Endothelial cell of umbilical vein (primary cell): ENCODE measurements at regions not wholly inside any gene's neighbourhood (a gene's known extent, or its start where the extent isn't known, plus 50 kb on each side); places are given as distances from the start of the nearest gene placed in this dataset.

Experiments used
- BruUV-seq: library from RNA; stranded (reverse); fragments of 400-500 nt; replicated peaks from 2 replicates; lab custom pipeline; 2021; lab: Mats Ljungman, UMichigan
- CTCF ChIA-PET: fragments of 300-600, 350-600 bp; sonication (Branson Sonifier 250); formaldehyde crosslinking; loops from one replicate; lab custom pipeline; 2021; ENCODE audit warnings: antibody characterized with exemption, inconsistent platforms; lab: Charles Lee
- POLR2A ChIA-PET: fragments of 300-600, 350-600 bp; sonication (Branson Sonifier 250); formaldehyde crosslinking; loops from one replicate; lab custom pipeline; 2021; ENCODE audit warnings: antibody characterized with exemption, inconsistent platforms; lab: Charles Lee
- DNase-seq: peaks from one replicate; pipeline ENCODE4 v3.0.0-alpha.2; 2011; ENCODE audit warnings: low read depth, low spot score
- FAIRE-seq: peaks from 2 replicates; lab custom pipeline; 2011; peaks lifted over from hg19 to GRCh38; lab: Jason Lieb, UNC
- H2AFZ ChIP-seq: 2 replicates; pipeline ENCODE4 v1.6.0; 2012; ENCODE audit warnings: low read depth, low read length, control low read depth, inconsistent platforms
- H3K27ac ChIP-seq: 2 replicates; pipeline ENCODE4 v1.5.1; 2011; ENCODE audit warnings: low read depth, mild to moderate bottlenecking, control low read depth, low read length, moderate library complexity; ENCODE audit not compliant: insufficient read depth
- H3K27me3 ChIP-seq, 2 experiments: 2 replicates each; pipeline versions ENCODE4 v1.6.0 to v1.6.1; 2011; ENCODE audit warnings: low read length in 2 of 2, mixed read lengths in 1 of 2; ENCODE audit not compliant: control insufficient read depth in 2 of 2, insufficient read depth in 2 of 2
- H3K36me3 ChIP-seq, 2 experiments: 2 replicates in 1 of 2; 3 replicates in 1 of 2; pipeline ENCODE4 v1.5.1; 2011; ENCODE audit warnings: low read length in 2 of 2, mild to moderate bottlenecking in 1 of 2, moderate library complexity in 1 of 2; ENCODE audit not compliant: control insufficient read depth in 2 of 2, insufficient read depth in 2 of 2; ENCODE audit errors: extremely low read depth in 1 of 2
- H3K4me1 ChIP-seq: 3 replicates; pipeline ENCODE4 v1.5.1; 2011; ENCODE audit warnings: mild to moderate bottlenecking, low read length; ENCODE audit not compliant: control insufficient read depth, insufficient read depth; ENCODE audit errors: extremely low read depth
- H3K4me2 ChIP-seq: 2 replicates; pipeline ENCODE4 v1.6.1; 2011; ENCODE audit warnings: low read length, control low read depth, mixed read lengths; ENCODE audit not compliant: insufficient read depth
- H3K4me3 ChIP-seq, 3 experiments: fragments of 200-600 bp in 1 of 3; sonication (generic), shearing (Covaris generic) in 1 of 3; replicated peaks in 1 of 3; 2 replicates each; pipeline ENCODE4 v1.5.1; 2011 to 2016; ENCODE audit warnings: control low read depth in 3 of 3, low read length in 3 of 3, mild to moderate bottlenecking in 2 of 3, inconsistent platforms in 1 of 3, low read depth in 1 of 3, moderate library complexity in 1 of 3; ENCODE audit not compliant: insufficient read depth in 1 of 3
- H3K79me2 ChIP-seq: 2 replicates; pipeline ENCODE4 v1.6.0; 2012; ENCODE audit warnings: low read length, inconsistent platforms; ENCODE audit not compliant: control insufficient read depth, insufficient read depth
- H3K9ac ChIP-seq: replicated peaks from 2 replicates; pipeline ENCODE3; 2011; ENCODE audit warnings: low read length, control low read depth; ENCODE audit not compliant: insufficient read depth; ENCODE audit errors: extremely low read depth
- H3K9me1 ChIP-seq: replicated peaks from 3 replicates; pipeline ENCODE4 v1.6.0; 2011; ENCODE audit warnings: mild to moderate bottlenecking, low read length; ENCODE audit not compliant: control insufficient read depth, insufficient read depth; ENCODE audit errors: extremely low read depth
- H3K9me3 ChIP-seq: replicated peaks from 2 replicates; pipeline ENCODE4 v1.5.1; 2012; ENCODE audit warnings: low read length, inconsistent platforms; ENCODE audit not compliant: control insufficient read depth, insufficient read depth
- H4K20me1 ChIP-seq: replicated peaks from 2 replicates; pipeline ENCODE3; 2011; ENCODE audit warnings: mild to moderate bottlenecking, low read length; ENCODE audit not compliant: control insufficient read depth, insufficient read depth; ENCODE audit errors: extremely low read depth
- EZH2 ChIP-seq: IDR thresholded peaks from 2 replicates; pipeline ENCODE4 v1.6.1; 2012; ENCODE audit warnings: borderline replicate concordance, low read depth, mild to moderate bottlenecking, moderate library complexity, low read length, inconsistent platforms; ENCODE audit not compliant: severe bottlenecking
- FOS ChIP-seq: IDR thresholded peaks from 2 replicates; pipeline ENCODE4 v1.6.1; 2011; ENCODE audit warnings: mild to moderate bottlenecking, low read length, moderate library complexity, borderline replicate concordance; ENCODE audit not compliant: insufficient read depth
- GATA2 ChIP-seq: IDR thresholded peaks from 2 replicates; pipeline ENCODE4 v1.7.0; 2011; ENCODE audit warnings: low read depth, mild to moderate bottlenecking, moderate library complexity, mixed read lengths, low read length; ENCODE audit not compliant: insufficient read length, insufficient read depth
- JUN ChIP-seq: IDR thresholded peaks from 2 replicates; pipeline ENCODE4 v1.6.1; 2011; ENCODE audit warnings: borderline replicate concordance, low read depth; ENCODE audit not compliant: insufficient read length, insufficient read depth
- MYC ChIP-seq: IDR thresholded peaks from one replicate; pipeline ENCODE4 v1.6.1; 2011; ENCODE audit warnings: mild to moderate bottlenecking, low read depth, low read length
- POLR2A ChIP-seq: IDR thresholded peaks from 2 replicates; pipeline ENCODE4 v1.6.1; 2012; ENCODE audit warnings: low read depth, mild to moderate bottlenecking, control low read depth, low read length
- POLR2AphosphoS5 ChIP-seq: IDR thresholded peaks from 2 replicates; pipeline ENCODE4 v1.6.1; 2012; ENCODE audit warnings: low read depth, mild to moderate bottlenecking, control low read depth, low read length, moderate library complexity; ENCODE audit not compliant: insufficient read depth
- dilution Hi-C: fragments of 300-500 bp; cut with MboI; formaldehyde crosslinking; loops from one replicate; pipeline ENCODE4 v1.15.0; 2019; ENCODE audit warnings: low sequenced_read_pairs; ENCODE audit not compliant: extremely low pct_ligation_motif_present
- intact Hi-C: fragments of 100-400 bp; cut with micrococcal nuclease; formaldehyde crosslinking; loops from one replicate; pipeline ENCODE4 v1.10.0; 2022
- TF ChIP-seq, protein P1 (sequence below): IDR thresholded peaks from 2 replicates; pipeline ENCODE4 v1.6.1; 2011; ENCODE audit not compliant: insufficient read depth, insufficient read length
- TF ChIP-seq, protein P2 (sequence below), 2 donors: IDR thresholded peaks; 1 replicate in 1 of 2; 2 replicates in 1 of 2; pipeline ENCODE4 v1.5.1; 2011; ENCODE audit warnings: low read length in 2 of 2, mild to moderate bottlenecking in 2 of 2, moderate library complexity in 2 of 2, control low read depth in 1 of 2, inconsistent platforms in 1 of 2, low read depth in 1 of 2; ENCODE audit not compliant: insufficient read depth in 1 of 2; ENCODE audit errors: extremely low read depth in 1 of 2

DNA sequence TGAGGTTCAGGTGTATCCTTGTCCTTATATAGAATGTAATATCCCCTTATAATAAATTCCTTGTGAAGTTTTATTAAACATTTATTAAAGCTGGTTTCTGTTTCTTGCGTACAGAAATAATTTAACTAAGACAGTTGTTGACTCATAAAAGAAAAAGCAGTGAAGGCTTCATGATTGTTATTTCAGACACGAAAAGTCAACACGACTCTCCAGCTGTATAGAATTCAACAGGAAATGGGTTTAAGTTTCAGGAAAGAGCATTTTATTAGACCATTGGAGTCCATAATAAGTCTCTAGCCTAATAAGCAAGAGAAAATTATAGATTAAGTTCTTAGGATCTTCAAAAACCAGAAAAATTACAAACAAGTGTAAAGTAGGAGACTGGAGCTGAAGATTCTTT lies 62.2 kb downstream of the KCNE4 start:
- CTCF ChIA-PET: interaction anchor here (0.6 to 2.6 kb wide), 5 partner anchors 9 to 713 kb away, joined by 3 to 18 read pairs (median 3); no protein-coding TSS in a partner anchor
- dilution Hi-C loops: no loop called here
- intact Hi-C loops: loop anchor here (1.0 to 10.0 kb wide), 5 partner anchors 8 to 750 kb away; no protein-coding TSS in a partner anchor

More for the DNA sequence above, 62.2 kb downstream of the KCNE4 start:
- no peak overlapping the region for H3K4me3 ChIP-seq
- no peaks in the 10 kb centered on the region for H4K20me1 ChIP-seq
- BruUV-seq: no TSS peak
- H3K27ac ChIP-seq: peak overlapping the region; percentile 56
- FAIRE-seq (peak; percentile 77), DNase-seq (peak; percentile 95)
- H3K27me3 ChIP-seq: no peaks in the 10 kb centered on the region
- H3K79me2 ChIP-seq: no peaks in the 10 kb centered on the region
- H3K36me3 ChIP-seq: no peaks in the 10 kb centered on the region
- H2AFZ ChIP-seq: no peak overlapping the region
- peaks cover 18% of the 10 kb centered on the region for H3K4me1 ChIP-seq
- TF ChIP-seq, protein P1, sequence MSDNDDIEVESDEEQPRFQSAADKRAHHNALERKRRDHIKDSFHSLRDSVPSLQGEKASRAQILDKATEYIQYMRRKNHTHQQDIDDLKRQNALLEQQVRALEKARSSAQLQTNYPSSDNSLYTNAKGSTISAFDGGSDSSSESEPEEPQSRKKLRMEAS: no peak
- TF ChIP-seq GATA2 (peak; percentile 11), MYC (no peak), POLR2AphosphoS5 (peak; percentile 87), EZH2 (no peak), FOS (peak; percentile 72), POLR2A (peak; percentile 76), JUN (peak; percentile 76)
- TF ChIP-seq, protein P2, sequence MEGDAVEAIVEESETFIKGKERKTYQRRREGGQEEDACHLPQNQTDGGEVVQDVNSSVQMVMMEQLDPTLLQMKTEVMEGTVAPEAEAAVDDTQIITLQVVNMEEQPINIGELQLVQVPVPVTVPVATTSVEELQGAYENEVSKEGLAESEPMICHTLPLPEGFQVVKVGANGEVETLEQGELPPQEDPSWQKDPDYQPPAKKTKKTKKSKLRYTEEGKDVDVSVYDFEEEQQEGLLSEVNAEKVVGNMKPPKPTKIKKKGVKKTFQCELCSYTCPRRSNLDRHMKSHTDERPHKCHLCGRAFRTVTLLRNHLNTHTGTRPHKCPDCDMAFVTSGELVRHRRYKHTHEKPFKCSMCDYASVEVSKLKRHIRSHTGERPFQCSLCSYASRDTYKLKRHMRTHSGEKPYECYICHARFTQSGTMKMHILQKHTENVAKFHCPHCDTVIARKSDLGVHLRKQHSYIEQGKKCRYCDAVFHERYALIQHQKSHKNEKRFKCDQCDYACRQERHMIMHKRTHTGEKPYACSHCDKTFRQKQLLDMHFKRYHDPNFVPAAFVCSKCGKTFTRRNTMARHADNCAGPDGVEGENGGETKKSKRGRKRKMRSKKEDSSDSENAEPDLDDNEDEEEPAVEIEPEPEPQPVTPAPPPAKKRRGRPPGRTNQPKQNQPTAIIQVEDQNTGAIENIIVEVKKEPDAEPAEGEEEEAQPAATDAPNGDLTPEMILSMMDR (IDR thresholded peaks at IDR 0.05; ENCODE audit: extremely low read depth in 1 of 2, insufficient read depth in 1 of 2, low read depth in 1 of 2, low read length in 2 of 2): no peak
- H3K9me1 ChIP-seq: no peaks in the 10 kb centered on the region
- H3K9ac ChIP-seq: no peak overlapping the region
- H3K9me3 ChIP-seq: no peaks in the 10 kb centered on the region
- H3K4me2 ChIP-seq: peak overlapping the region; percentile 18
- POLR2A ChIA-PET: no interaction called here
